GM12878 (cell line): ENCODE measurements at regions not wholly inside any gene's neighbourhood (a gene's known extent, or its start where the extent isn't known, plus 50 kb on each side); places are given as distances from the start of the nearest gene placed in this dataset.

Experiments used
- ATAC-seq: fragments of 200-7000 bp; cut with Tn5 transposase; 3 replicates; pipeline ENCODE4 v1.9.1; 2020; ENCODE audit warnings: mild to moderate bottlenecking, moderate library complexity
- BruUV-seq: library from RNA; stranded (reverse); fragments of 400-500 nt; replicated peaks from 2 replicates; lab custom pipeline; 2021; lab: Mats Ljungman, UMichigan
- CTCF ChIA-PET: fragments of 300-600 bp; sonication (Branson Sonifier 250); formaldehyde crosslinking; extraction: SDS; loops from one replicate; lab custom pipeline; 2021; ENCODE audit warnings: inconsistent platforms; lab: Yijun Ruan, JAX
- POLR2A ChIA-PET: fragments of 350-600 bp; formaldehyde crosslinking; extraction: SDS; loops from one replicate; lab custom pipeline; 2021; ENCODE audit warnings: inconsistent platforms; lab: Charles Lee
- RAD21 ChIA-PET: fragments of 300-600 bp; sonication (Branson Sonifier 250); formaldehyde crosslinking; loops from one replicate; lab custom pipeline; 2023; ENCODE audit warnings: antibody characterized with exemption; ENCODE audit not compliant: unreplicated experiment; lab: Charles Lee
- SMC1A ChIA-PET: fragments of 300-600 bp; sonication (Branson Sonifier 250); formaldehyde crosslinking; loops from one replicate; lab custom pipeline; 2023; ENCODE audit not compliant: unreplicated experiment, uncharacterized antibody; lab: Charles Lee
- DNase-seq: peaks from one replicate; pipeline ENCODE4 v3.0.0-alpha.2; 2011; ENCODE audit warnings: low read depth, low spot score
- FAIRE-seq: peaks from 3 replicates; lab custom pipeline; 2011; peaks lifted over from hg19 to GRCh38; lab: Jason Lieb, UNC
- H2AFZ ChIP-seq: 2 replicates; pipeline ENCODE4 v1.6.0; 2011; ENCODE audit warnings: low read depth, low read length, control low read depth; ENCODE audit not compliant: control insufficient read depth
- H3K27ac ChIP-seq: 2 replicates; pipeline ENCODE4 v1.5.1; 2011; ENCODE audit warnings: control low read depth; ENCODE audit not compliant: control insufficient read depth, insufficient read depth
- H3K27me3 ChIP-seq, 2 experiments: replicated peaks in 1 of 2; 2 replicates each; pipeline versions ENCODE4 v1.6.0 to v1.6.1; 2011; ENCODE audit warnings: low read length in 1 of 2; ENCODE audit not compliant: control insufficient read depth in 2 of 2, insufficient read depth in 2 of 2
- H3K36me3 ChIP-seq, 2 experiments: 2 replicates each; pipeline ENCODE4 v1.5.1; 2011; ENCODE audit warnings: low read length in 1 of 2; ENCODE audit not compliant: control insufficient read depth in 2 of 2, insufficient read depth in 2 of 2
- H3K4me1 ChIP-seq: 2 replicates; pipeline ENCODE4 v1.6.1; 2011; ENCODE audit warnings: mild to moderate bottlenecking, low read length, moderate library complexity, mixed read lengths; ENCODE audit not compliant: control insufficient read depth, insufficient read depth
- H3K4me2 ChIP-seq: 2 replicates; pipeline ENCODE4 v1.6.0; 2011; ENCODE audit warnings: control low read depth; ENCODE audit not compliant: control insufficient read depth, insufficient read depth
- H3K4me3 ChIP-seq: fragments of 200-600 bp; sonication (generic); 2 replicates; pipeline ENCODE4 v1.5.1; 2016
- H3K79me2 ChIP-seq: 2 replicates; pipeline ENCODE4 v1.6.0; 2011; ENCODE audit warnings: low read length; ENCODE audit not compliant: control insufficient read depth, insufficient read depth
- H3K9ac ChIP-seq: 2 replicates; pipeline ENCODE4 v1.8.0; 2011; ENCODE audit warnings: low read length, control low read depth, mixed read lengths; ENCODE audit not compliant: control insufficient read depth, insufficient read depth
- H3K9me3 ChIP-seq: replicated peaks from 3 replicates; pipeline ENCODE4 v1.5.1; 2011; ENCODE audit warnings: mild to moderate bottlenecking, low read length; ENCODE audit not compliant: control insufficient read depth, insufficient read depth
- H4K20me1 ChIP-seq: 2 replicates; pipeline ENCODE4 v1.6.0; 2011; ENCODE audit not compliant: control insufficient read depth, insufficient read depth
- ATF7 ChIP-seq: fragments of 450-650 bp; IDR thresholded peaks from 2 replicates; pipeline ENCODE4 v1.6.1; 2016; ENCODE audit warnings: low read depth, mild to moderate bottlenecking
- BMI1 ChIP-seq: fragments of 450-650 bp; IDR thresholded peaks from 2 replicates; pipeline ENCODE4 v1.6.1; 2016; ENCODE audit warnings: mild to moderate bottlenecking, moderate library complexity, borderline replicate concordance
- BRCA1 ChIP-seq: IDR thresholded peaks from 2 replicates; pipeline ENCODE4 v1.6.1; 2011; ENCODE audit warnings: low read depth, low read length, improper control_type of control experiment
- CBX3 ChIP-seq: fragments of 200-600 bp; sonication (generic); IDR thresholded peaks from 2 replicates; pipeline ENCODE4 v1.6.1; 2016; ENCODE audit warnings: low read depth, borderline replicate concordance
- E4F1 ChIP-seq: fragments of 450-650 bp; IDR thresholded peaks from 2 replicates; pipeline ENCODE4 v1.6.1; 2018; ENCODE audit warnings: borderline replicate concordance, mild to moderate bottlenecking; ENCODE audit not compliant: partially characterized antibody
- MYB ChIP-seq: fragments of 150-350 bp; IDR thresholded peaks from 2 replicates; pipeline ENCODE4 v1.6.1; 2014; ENCODE audit warnings: mild to moderate bottlenecking, low read depth, low read length, borderline replicate concordance
- NFYB ChIP-seq: IDR thresholded peaks from 2 replicates; pipeline ENCODE4 v1.6.1; 2011; ENCODE audit warnings: low read depth, mild to moderate bottlenecking, low read length, improper control_type of control experiment, moderate library complexity; ENCODE audit not compliant: insufficient read depth
- NR2C1 ChIP-seq: fragments of 450-650 bp; IDR thresholded peaks from 2 replicates; pipeline ENCODE4 v1.6.1; 2017; ENCODE audit warnings: antibody characterized with exemption, mild to moderate bottlenecking, moderate library complexity
- NRF1 ChIP-seq: conservative IDR thresholded peaks from 2 replicates; pipeline ENCODE4 v1.6.1; 2011; ENCODE audit warnings: mild to moderate bottlenecking, low read depth, low read length, improper control_type of control experiment
- SMAD5 ChIP-seq: IDR thresholded peaks from 2 replicates; pipeline ENCODE4 v1.6.1; 2016; ENCODE audit warnings: antibody characterized with exemption, low read depth
- SMARCA5 ChIP-seq: fragments of 450-650 bp; IDR thresholded peaks from 2 replicates; pipeline ENCODE4 v1.6.1; 2017; ENCODE audit warnings: mild to moderate bottlenecking
- TBL1XR1 ChIP-seq: IDR thresholded peaks from 2 replicates; pipeline ENCODE4 v1.6.1; 2012; ENCODE audit warnings: low read depth, low read length, improper control_type of control experiment
- USF1 ChIP-seq: IDR thresholded peaks from 2 replicates; pipeline ENCODE4 v1.6.1; 2011; ENCODE audit warnings: borderline replicate concordance, low read depth, mild to moderate bottlenecking, moderate library complexity, mixed read lengths, low read length; ENCODE audit not compliant: insufficient read depth; ENCODE audit errors: extremely low read length
- ZNF207 ChIP-seq: fragments of 450-650 bp; IDR thresholded peaks from 2 replicates; pipeline ENCODE4 v1.6.1; 2014; ENCODE audit warnings: antibody characterized with exemption, mild to moderate bottlenecking, borderline replicate concordance
- WGBS: methylation state at CpG from one replicate; pipeline ENCODE4 v1.1.6; 2016; ENCODE audit warnings: low lambda C conversion rate; ENCODE audit not compliant: insufficient replicate concordance, insufficient coverage; ENCODE audit errors: missing lambda C conversion rate; 5-methylcytosine and 5-hydroxymethylcytosine counted together
- in situ Hi-C: fragments of 300-500 bp; cut with MboI; formaldehyde crosslinking; loops from 9 replicates; pipeline ENCODE4 v1.14.3; 2018; ENCODE audit warnings: mixed read lengths
- intact Hi-C: fragments of 100-400 bp; cut with micrococcal nuclease; formaldehyde crosslinking; loops from one replicate; pipeline ENCODE4 v1.14.2; 2022; ENCODE audit not compliant: unreplicated experiment

- RAD21 ChIA-PET = no interaction called here
- Histone ChIP-seq H3K4me2 (no peak overlapping the region), H3K4me3 (no peak overlapping the region), H2AFZ (no peak overlapping the region), H3K4me1 (no peaks in the 10 kb centered on the region), H3K27ac (no peak overlapping the region)
- ATAC-seq = no peak
- in situ Hi-C loops = no loop called here
- POLR2A ChIA-PET = no interaction called here
- TF ChIP-seq SMAD5 = no peak
- TF ChIP-seq TBL1XR1 = no peak
- no peak for TF ChIP-seq NFYB
- no peak for TF ChIP-seq BRCA1
- no peak for TF ChIP-seq E4F1
- no peak for TF ChIP-seq ZNF207
- no peak for TF ChIP-seq USF1
- TF ChIP-seq NRF1 = no peak
- TF ChIP-seq SMARCA5 = no peak
- TF ChIP-seq MYB = no peak
- TF ChIP-seq ATF7 = no peak
- no peak for TF ChIP-seq NR2C1
- TF ChIP-seq CBX3 = no peak
- no peak for TF ChIP-seq BMI1
- TF ChIP-seq, all 136 proteins: peak for 0
- no peaks in the 10 kb centered on the region for H3K36me3 ChIP-seq
- no peak for DNase-seq
- no TSS peak for BruUV-seq
- intact Hi-C loops = no loop called here
- H3K9me3 ChIP-seq = no peaks in the 10 kb centered on the region; the same call in 2 of the 3 replicates
- WGBS = 3% methylated on average over 3 of the region's 3 CpGs
- H3K27me3 ChIP-seq = no peaks in the 10 kb centered on the region
- CTCF ChIA-PET = no interaction called here
- no peaks in the 10 kb centered on the region for H4K20me1 ChIP-seq
- FAIRE-seq = no peak
- SMC1A ChIA-PET = no interaction called here
- H3K9ac ChIP-seq = no peak overlapping the region
- H3K79me2 ChIP-seq = no peaks in the 10 kb centered on the region
Measured at GRCh38 chr21:27502801-27503200, 535.9 kb upstream of the ADAMTS5 start.
